Suprapubic skin (tissue), 3 donors: ENCODE measurements at regions not wholly inside any gene's neighbourhood (a gene's known extent, or its start where the extent isn't known, plus 50 kb on each side); places are given as distances from the start of the nearest gene placed in this dataset.

ENCODE experiments used
- POLR2AphosphoS5 ChIP-seq, 3 donors: sonication (generic); formaldehyde crosslinking; IDR thresholded peaks; one replicate each; pipeline ENCODE4 v1.6.1; 2017; ENCODE audit warnings: antibody characterized with exemption in 3 of 3
- TF ChIP-seq, protein P1 (sequence below), 2 donors: fragments of 200-600 bp in 1 of 2; fragments of 450-650 bp in 1 of 2; sonication (generic) in 1 of 2; IDR thresholded peaks; one replicate each; pipeline ENCODE4 v1.5.1; 2016 to 2019; ENCODE audit warnings: antibody characterized with exemption in 2 of 2, mild to moderate bottlenecking in 1 of 2, moderate library complexity in 1 of 2

DNA sequence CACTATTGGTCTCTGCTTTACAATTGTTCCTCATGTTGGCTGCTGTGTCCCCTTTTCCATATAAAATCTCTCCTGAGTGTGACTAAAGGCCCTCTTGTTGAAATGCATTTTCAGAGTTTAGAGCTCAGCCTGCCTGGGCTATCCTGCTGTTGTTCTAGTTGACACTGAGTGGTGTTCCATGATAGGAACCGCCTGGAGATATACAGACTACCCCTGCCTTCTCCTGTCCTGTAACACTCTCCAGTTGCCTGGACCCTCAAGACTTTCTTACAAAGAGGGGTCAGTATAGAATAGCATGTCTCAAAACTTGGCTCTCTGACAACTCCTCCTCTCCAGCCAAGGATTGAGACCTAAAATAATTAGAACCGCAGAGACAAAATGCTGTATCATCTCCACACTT, 152.0 kb upstream of the POU3F1 start:
- TF ChIP-seq, protein P1, sequence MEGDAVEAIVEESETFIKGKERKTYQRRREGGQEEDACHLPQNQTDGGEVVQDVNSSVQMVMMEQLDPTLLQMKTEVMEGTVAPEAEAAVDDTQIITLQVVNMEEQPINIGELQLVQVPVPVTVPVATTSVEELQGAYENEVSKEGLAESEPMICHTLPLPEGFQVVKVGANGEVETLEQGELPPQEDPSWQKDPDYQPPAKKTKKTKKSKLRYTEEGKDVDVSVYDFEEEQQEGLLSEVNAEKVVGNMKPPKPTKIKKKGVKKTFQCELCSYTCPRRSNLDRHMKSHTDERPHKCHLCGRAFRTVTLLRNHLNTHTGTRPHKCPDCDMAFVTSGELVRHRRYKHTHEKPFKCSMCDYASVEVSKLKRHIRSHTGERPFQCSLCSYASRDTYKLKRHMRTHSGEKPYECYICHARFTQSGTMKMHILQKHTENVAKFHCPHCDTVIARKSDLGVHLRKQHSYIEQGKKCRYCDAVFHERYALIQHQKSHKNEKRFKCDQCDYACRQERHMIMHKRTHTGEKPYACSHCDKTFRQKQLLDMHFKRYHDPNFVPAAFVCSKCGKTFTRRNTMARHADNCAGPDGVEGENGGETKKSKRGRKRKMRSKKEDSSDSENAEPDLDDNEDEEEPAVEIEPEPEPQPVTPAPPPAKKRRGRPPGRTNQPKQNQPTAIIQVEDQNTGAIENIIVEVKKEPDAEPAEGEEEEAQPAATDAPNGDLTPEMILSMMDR (IDR thresholded peaks at IDR 0.05): no peak
- no peak for TF ChIP-seq POLR2AphosphoS5 (IDR thresholded peaks at IDR 0.05)
